22Rv1 (cell line): ENCODE measurements at regions not wholly inside any gene's neighbourhood (a gene's known extent, or its start where the extent isn't known, plus 50 kb on each side); places are given as distances from the start of the nearest gene placed in this dataset.

ENCODE experiments used
- ZFX ChIP-seq: fragments of 450-650 bp; IDR thresholded peaks from 2 replicates; pipeline ENCODE4 v1.6.1; 2017; ENCODE audit warnings: antibody characterized with exemption, borderline replicate concordance
- TF ChIP-seq, protein P1 (sequence below): fragments of 450-650 bp; IDR thresholded peaks from 2 replicates; pipeline ENCODE4 v1.5.1; 2017; ENCODE audit warnings: mild to moderate bottlenecking

DNA sequence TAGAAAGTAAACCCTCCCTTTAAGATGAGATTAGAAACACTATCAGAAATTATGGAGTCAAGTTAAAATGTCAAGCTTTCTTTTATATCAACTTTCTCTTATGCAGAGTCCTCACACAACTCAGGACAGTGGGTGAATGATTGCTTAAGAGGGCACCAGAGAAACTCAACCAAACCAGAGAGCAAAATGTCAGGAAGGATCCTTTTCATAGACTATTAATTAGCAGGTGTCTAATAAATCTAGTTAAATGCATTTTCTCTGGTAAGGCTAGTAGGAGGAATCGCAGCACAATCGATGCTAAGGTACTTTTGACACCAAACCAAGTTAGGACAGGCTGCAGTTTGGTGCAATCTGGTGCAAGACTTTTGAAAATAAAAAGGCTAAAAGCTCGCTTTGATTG is 614.7 kb upstream of the FOXG1 start:
- TF ChIP-seq, protein P1, sequence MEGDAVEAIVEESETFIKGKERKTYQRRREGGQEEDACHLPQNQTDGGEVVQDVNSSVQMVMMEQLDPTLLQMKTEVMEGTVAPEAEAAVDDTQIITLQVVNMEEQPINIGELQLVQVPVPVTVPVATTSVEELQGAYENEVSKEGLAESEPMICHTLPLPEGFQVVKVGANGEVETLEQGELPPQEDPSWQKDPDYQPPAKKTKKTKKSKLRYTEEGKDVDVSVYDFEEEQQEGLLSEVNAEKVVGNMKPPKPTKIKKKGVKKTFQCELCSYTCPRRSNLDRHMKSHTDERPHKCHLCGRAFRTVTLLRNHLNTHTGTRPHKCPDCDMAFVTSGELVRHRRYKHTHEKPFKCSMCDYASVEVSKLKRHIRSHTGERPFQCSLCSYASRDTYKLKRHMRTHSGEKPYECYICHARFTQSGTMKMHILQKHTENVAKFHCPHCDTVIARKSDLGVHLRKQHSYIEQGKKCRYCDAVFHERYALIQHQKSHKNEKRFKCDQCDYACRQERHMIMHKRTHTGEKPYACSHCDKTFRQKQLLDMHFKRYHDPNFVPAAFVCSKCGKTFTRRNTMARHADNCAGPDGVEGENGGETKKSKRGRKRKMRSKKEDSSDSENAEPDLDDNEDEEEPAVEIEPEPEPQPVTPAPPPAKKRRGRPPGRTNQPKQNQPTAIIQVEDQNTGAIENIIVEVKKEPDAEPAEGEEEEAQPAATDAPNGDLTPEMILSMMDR, result no peak
- TF ChIP-seq ZFX, result no peak
